Myocyte (in vitro differentiated cells): ENCODE measurements at regions not wholly inside any gene's neighbourhood (a gene's known extent, or its start where the extent isn't known, plus 50 kb on each side); places are given as distances from the start of the nearest gene placed in this dataset.
"Not testable (repeated sequence)": the region's sequence is repeated elsewhere in the genome, so short reads cannot be mapped to it uniquely, and the experiment has no call there.

Experiments
- DNase-seq: peaks from one replicate; pipeline ENCODE4 v3.0.0-alpha.2; 2012; ENCODE audit warnings: low read depth

DNA sequence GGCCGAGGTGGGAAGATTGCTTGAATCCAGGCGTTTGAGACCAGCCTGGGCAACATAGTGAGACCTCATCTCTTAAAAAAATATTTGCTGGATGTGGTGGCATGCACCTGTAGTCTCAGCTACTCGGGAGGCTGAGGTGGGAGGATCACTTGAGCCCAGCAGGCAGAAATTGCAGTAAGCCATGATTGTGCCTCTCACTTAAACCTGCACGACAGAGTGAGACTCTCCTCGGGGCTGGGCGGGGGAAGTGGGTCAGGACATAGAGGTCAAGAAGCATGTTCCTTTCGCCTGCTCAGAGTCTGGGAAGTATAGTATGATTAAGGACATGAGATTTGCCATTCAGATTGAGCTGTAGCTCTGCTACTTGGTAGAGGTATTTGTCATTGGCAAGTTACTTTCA is 52.3 kb downstream of the SEPTIN7 start:
- not testable (repeated sequence) for DNase-seq

DNA sequence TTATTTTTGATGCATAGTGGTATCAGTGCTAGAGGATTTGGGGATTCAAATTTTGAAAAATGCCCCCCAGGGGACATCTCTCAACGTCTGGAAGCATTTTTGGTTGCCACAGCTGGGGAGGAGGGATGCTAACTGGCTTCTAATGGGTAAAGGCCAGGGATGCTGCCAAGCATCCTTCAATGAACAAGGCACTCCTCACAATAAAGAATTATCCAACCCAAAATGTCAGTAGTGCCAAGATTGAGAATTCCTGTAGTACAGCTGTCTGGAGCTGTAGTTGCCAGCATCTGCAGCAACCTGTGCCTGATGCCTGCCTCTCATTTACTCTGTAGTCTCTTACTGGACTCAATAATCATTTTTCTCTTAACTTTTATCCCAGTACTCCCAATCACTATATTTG is 53.5 kb downstream of the SEPTIN7 start:
- no peak for DNase-seq

GRCh38 chr7:35856175-35856574 is 55.3 kb downstream of the SEPTIN7 start:
- DNase-seq: no peak

- DNase-seq: no peak
Measured at GRCh38 chr7:35860664-35861063, 59.8 kb downstream of the SEPTIN7 start.

DNA sequence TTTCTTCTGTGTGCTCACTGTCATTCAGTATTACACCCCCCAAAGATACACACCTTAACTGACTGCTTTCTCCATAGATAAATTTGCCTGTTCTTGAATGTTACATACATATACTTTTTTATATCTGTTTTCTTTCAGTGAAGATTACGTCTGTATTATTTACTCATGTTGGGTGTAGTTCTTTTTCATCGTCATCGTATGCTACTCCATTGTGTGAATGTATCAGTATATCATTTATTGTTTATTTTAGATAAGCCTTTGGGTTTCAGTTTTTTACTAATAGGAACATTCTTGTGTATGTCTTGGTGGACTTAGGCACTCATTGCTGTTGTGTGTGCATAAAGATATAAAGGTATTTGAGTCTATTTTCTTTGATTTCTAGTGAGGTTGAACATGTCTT is 64.4 kb downstream of the SEPTIN7 start:
- no peak for DNase-seq

DNA sequence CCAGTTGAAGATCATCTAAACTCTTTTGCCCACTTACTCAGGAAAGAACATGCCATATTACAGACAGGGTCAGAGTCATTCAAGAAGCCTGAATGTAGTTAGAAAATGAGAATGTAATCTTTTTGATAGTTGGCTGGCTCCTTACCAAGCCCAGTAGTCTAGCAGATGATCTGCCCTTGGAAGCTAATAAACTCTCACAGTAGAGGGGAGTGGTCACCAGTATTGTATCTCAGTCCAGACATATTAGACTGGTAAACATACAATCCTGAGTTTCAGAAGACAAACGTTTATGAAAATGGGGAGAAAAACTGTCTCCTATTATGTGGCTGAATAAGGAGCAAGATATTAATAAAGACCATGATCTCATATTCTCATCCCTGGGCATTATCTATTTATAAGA is 65.3 kb downstream of the SEPTIN7 start:
- DNase-seq: peak; percentile 13

GRCh38 chr7:35869117-35869516 is 68.3 kb downstream of the SEPTIN7 start:
- DNase-seq: peak; percentile 22

DNA sequence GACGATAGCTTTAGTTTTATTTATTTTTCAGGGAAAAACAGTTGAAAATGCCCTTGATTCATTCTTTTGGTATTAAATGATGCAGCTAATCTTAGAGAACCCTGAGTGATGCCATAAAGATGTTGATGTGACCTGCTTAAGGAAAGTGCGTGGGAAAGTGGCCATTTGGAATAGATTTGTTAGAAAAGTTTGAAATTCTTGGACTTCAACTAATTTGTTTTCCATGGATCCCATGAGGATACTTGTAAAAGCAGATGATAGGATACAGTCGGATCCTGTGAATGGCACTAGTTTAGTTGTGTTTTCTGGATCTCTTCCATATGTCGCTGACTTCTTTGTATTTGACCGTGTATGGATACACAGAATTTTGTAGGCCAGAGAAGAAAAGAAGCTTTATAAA is 69.0 kb downstream of the SEPTIN7 start:
- DNase-seq: peak; percentile 33

GRCh38 chr7:35871856-35872255 is 71.0 kb downstream of the SEPTIN7 start:
- no peak for DNase-seq

DNA sequence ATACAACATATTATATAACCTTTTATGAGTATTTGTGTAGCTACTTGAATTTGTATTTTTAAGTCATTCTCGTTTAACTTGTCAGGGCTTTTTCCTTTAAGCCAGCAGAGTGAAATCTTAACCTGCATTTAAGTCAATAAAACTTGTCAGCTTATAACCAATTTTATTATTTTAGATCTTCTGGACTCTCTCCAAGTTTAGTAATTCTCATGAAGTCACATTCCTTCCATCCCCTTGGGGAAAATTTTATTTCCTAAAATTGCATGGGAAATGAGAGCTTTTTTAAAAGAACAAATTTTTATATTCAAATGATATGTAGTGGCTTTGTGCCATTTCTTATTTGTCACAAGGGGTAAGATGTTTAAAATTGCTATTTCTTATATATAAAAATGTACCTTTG is 74.0 kb downstream of the SEPTIN7 start:
- DNase-seq: peak; percentile 36

- peak; percentile 17 for DNase-seq
Measured at GRCh38 chr7:35875292-35875691, 74.4 kb downstream of the SEPTIN7 start.

DNA sequence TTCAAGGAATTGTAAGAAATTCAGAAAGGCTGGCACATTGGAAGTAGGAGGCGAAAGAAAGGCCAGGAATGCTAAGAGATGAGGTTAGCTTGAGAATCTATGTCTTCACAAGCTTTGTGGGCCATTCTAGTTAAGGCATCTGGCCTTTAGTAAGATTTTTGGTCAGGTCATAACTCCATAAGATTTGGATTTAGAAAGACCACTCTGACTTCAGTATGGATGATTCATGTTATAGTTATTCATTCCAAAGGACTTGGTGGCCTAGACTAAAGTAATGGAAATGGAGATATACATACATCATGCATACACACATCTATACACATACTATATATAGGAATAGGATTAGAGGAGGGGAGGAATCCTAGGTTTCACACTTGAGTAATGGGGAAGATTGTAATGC is 77.5 kb downstream of the SEPTIN7 start:
- DNase-seq: no peak

DNA sequence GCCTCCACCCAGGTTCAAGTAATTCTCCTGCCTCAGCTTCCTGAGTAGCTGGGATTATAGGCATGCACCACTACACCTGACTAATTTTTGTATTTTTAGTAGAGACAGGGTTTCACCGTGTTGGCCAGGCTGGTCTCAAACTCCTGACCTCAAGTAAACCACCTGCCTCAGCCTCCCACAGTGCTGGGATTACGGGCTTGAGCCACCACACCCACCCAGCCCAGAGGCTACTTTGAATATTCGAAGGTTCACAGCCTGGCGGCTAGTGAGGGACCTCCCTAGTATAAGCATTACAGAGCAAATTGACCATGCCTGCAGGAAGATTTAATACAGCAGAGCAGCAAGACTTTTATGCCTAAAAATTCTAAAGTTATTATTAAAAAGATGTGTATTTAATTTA is 86.6 kb downstream of the SEPTIN7 start:
- not testable (repeated sequence) for DNase-seq

- DNase-seq: no peak
Measured at GRCh38 chr7:35889001-35889400, 88.1 kb downstream of the SEPTIN7 start.

DNA sequence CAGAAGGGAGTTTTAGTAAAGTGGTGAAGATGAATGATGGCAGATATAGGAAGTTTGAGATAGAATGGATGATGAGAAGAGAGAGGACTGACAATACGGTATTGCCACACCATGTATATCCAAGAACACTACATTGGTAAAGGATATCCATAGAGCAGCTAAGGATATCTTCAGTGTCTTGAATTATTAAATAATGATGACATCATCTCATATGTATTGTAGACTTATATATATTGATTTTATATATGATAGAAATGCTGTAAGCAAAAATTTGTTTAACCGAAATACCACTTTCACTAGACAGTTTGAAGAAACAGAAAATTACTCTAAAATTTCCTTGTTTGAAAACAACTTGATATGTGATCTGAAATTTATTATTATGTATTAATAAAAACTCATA is 89.0 kb downstream of the SEPTIN7 start:
- no peak for DNase-seq

DNA sequence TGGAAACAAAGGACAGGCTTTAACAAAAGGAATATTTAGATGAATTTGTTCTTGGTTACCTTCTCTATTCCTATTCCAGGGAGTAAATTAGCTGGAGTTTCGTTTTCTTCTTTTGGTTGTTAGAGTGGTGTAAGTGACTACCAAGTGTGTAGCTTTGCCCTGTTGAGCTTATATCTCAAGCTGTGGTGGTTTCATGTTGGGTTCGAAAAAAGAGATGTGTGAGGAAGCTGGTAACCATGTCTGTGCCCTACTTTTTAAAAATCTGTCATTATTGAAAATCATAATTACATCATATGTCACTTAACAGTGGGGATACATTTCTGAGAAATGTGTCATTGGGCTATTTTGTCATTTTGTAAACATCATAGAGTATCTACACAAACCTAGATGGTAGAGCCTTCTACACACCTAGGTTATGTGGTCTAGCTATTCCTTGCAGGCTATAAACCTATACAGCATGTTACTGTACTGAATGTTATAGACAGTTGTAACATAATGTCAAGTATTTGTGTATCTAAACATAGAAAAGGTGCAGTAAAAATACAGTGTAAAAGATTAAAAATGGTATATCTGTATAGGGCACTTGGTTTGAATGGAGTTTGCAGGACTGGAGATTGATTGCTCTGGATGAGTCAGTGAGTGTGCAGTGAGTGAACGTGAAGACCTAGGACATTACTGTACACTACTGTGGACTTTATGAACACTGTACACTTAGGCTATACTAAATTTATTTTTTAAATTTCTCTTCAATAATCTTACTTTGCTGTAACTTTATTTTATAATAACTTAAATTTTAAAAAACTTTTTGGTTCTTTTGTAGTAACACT is 90.4 kb downstream of the SEPTIN7 start:
- DNase-seq: no peak

GRCh38 chr7:35893649-35894048 is 92.8 kb downstream of the SEPTIN7 start:
- no peak for DNase-seq

GRCh38 chr7:35894721-35895120 is 93.9 kb downstream of the SEPTIN7 start:
- DNase-seq: no peak

DNA sequence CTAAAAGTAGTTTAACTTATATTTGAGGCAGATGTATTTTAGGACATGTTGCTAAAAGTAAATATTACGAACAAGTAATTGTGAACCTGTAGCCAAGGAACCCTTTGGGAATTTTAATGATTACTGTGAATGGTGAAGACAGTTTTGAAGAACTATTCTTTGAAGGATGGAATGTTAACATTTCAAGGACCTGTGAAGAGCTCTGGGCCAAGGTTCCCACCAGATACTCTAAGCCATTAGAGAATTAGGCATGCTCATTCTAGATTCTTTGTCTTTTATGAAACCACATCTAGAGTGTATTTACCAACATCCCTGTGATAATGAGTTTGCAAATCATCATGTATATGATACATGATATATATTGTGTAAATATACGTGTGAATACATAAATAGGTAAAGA is 99.8 kb downstream of the SEPTIN7 start:
- DNase-seq: no peak

GRCh38 chr7:35905555-35905954 is 104.7 kb downstream of the SEPTIN7 start:
- no peak for DNase-seq

- DNase-seq: peak; percentile 86
Measured at GRCh38 chr7:35906191-35906908, 105.5 kb downstream of the SEPTIN7 start.

GRCh38 chr7:35908331-35909216 is 107.7 kb downstream of the SEPTIN7 start:
- no peak for DNase-seq
